GM08714 (cell line): ENCODE measurements at regions not wholly inside any gene's neighbourhood (a gene's known extent, or its start where the extent isn't known, plus 50 kb on each side); places are given as distances from the start of the nearest gene placed in this dataset.

ENCODE experiments used
- H3K4me3 ChIP-seq: fragments of 200-500 bp; sonication (Bioruptor generic); 2 replicates; pipeline ENCODE4 v1.5.1; 2014; ENCODE audit warnings: mild to moderate bottlenecking, low read length, inconsistent platforms
- ZNF274 ChIP-seq: IDR thresholded peaks from 2 replicates; pipeline ENCODE4 v1.6.1; 2012; ENCODE audit warnings: mild to moderate bottlenecking, low read depth, low read length

DNA sequence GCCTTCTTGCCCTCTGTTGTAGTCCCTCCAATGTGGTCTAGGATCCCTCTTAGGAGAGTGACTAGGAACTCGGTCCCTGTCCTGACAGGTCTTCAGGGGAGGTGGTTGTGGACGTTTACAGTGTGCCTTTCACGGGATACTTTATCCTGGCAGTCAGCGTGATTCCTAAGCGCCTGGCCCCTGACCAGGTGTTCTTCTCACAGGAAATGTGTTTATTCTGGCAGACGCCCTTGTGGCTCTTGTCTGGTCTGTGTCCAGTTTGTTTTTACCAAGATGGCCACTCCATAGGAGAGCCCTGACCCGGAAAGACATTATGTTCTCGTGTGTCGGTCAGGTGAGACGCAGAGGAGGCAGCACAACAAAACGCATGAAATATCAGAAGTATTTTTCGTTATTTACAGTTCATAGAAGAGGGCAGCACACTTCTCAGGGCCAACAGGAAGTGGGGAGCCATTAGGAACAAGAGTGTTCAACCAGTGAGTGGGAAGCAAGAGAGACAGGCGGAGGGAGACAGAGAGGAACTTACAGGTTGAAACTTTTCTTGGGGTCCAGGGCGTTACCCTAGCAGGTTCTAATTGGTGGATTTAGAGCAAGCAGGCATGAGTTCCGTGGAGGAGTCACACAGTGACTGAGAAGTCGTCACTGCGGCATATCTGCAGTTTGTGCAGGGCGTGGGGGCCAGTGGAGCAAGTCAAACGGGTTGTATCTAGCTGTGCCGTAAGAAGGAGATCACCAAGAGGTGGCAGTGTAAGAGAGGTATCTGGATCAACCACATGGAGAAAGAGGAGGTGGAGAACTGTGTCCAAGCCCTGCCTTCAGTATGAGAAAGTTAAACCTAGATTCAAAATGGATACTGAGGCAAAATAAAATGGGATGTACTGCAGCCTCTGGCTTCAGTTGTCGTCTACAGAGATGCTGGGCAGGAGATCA lies 412.9 kb downstream of the ZSWIM6 start:
- no peak for TF ChIP-seq ZNF274
- H3K4me3 ChIP-seq = no peak overlapping the region

DNA sequence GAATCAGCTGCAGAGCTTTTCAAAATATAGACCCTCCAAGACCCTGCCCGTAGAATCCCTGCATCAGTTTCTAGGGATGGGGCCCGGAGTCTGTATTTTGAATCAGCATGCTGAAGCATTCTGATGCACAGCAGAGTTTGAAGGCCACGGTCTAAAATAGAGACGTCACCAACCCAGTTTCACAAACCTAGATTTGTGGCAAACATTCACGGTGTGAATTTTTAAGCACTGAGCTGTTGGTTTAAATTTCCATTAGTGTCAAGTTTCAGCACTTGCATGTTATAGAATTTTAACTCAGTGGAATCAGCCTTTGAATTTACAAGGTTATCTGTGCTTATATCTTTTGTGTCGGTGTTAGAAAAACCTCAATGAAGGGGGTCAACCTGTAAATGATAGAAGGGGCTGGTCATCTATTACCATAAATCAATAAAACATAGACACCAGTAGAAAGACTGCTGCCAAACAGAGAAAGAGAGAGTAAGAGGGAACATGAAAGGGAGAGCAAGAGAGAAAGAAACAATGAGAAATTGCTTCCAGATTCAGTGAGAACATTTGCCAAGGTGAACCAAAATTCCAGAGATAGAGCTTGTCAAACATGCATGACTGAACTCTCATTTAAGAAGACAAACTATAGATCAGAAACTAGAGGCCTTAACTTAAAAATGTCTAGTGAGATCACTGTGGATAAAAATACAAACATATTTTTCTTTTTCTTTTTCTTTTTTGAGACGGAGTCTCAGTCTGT lies 414.9 kb downstream of the ZSWIM6 start:
- TF ChIP-seq ZNF274 = no peak
- no peak overlapping the region for H3K4me3 ChIP-seq

DNA sequence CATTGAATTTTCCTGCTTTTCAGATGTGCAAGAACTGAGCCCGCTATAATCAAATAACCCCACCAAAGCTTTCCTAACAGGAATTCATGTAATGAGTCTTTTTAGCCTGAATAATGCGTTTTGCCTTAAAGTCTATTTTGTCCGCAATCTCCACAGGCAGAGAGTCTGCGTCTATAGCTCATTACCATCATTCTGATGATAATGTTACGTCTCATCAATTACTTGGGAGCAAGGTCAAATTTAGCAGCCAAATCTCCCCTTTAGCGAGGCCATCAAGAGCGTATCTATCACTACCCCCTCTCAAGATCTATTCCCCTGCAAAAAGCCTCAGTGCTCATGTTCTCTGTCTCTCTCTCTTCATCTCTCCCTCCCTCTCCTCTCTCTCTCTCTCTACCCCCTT lies 416.1 kb downstream of the ZSWIM6 start:
- no peak for TF ChIP-seq ZNF274
- no peak overlapping the region for H3K4me3 ChIP-seq

DNA sequence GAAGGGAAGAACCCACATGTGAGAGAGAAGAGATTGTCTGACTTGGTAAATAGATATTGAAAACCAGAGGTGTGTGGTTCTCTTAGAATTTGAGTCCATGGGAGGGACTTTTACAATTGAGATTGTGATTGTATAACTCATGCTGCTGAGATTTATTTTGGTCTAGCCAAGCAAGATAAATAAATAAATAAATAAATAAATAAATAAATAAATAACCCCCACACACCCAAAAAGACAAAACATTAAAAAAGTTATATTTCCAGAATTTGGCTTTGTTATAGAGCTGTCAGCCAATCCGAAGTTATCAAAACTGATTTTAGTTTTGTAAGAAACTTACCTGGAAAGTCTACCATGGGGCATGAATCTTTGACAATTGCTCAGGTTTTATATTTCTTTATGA lies 416.6 kb downstream of the ZSWIM6 start:
- no peak overlapping the region for H3K4me3 ChIP-seq
- TF ChIP-seq ZNF274 = no peak

DNA sequence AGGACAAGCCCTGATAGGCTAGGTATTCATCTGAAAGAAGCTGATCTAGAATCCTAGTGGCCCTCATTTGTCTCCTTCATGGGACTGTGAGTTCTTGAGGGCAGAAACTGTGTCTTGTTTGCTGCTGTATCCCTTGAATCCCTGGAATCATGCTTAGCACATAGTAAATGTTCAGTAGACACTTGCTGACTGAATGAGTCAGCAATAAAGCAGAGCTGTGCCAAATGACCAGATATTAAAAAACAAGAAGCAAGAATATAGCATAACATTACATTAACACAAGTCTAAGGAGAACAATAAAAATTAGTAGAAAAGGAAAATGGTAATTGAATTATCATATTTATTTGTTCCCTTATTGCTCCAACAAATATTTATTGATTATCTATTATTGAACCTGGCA lies 420.5 kb downstream of the ZSWIM6 start:
- TF ChIP-seq ZNF274 = no peak

DNA sequence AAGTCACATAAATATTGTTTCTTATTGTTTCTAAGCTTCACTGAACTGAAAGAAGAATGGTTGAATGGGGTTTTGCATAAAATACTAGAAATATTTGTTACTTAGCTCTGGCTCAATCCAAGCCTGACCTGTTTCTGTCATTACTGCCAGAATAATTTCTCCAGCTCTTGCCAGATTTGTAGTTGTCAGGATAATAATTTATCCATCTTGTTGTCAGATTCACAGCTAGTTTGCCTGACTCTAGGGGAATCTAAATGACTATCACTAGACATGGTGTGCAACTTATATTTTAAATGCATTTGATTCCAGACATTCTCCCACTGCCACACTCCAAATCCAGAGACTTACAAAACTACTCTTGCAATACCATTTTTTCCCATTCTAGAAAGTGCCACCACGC lies 422.7 kb downstream of the ZSWIM6 start:
- TF ChIP-seq ZNF274 = no peak

More for the DNA sequence above, 420.5 kb downstream of the ZSWIM6 start:
- no peak overlapping the region for H3K4me3 ChIP-seq

DNA sequence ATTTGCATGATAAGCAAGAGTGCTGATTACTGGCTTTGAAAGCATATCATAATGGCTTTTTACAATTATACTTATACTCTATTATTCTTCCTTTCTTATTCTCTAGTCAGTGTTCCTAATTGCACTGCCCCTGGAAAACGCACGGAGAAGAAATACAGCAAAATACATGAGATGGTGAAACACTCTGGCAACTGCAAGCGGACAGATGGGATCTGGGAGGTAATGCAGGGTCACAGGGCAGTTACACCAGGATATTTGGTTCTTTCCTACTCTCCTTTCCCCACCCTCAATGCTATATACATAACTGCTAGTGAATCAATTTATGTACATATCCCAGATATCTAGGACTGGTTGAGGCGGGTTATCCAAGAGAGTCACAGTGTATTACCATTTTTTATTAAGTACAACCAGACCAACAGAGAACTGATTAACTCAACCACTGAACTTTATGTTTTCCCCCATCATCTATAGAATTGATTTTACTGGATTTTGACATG lies 423.7 kb downstream of the ZSWIM6 start:
- no peak for TF ChIP-seq ZNF274
- no peak overlapping the region for H3K4me3 ChIP-seq

More for the DNA sequence above, 422.7 kb downstream of the ZSWIM6 start:
- H3K4me3 ChIP-seq = no peak overlapping the region

DNA sequence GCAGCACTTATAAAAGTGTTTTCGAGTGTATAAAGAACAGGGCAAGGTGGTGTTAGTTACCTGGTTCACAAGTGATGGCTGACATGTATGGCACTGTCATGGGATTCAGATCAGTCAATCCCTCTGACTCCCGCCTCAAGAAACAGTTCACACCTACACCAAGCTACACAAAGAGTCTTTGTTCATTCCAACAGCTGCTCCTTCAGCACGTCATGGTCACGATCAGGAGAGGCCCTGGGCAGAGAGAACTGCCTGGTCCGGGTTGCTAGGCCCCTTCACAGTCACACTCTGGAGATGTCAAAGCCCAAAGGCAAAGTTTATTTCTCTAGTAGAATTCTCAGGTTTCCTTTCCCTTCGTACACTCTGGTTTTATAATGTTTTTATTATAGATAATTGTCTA lies 426.7 kb downstream of the ZSWIM6 start:
- TF ChIP-seq ZNF274 = no peak

DNA sequence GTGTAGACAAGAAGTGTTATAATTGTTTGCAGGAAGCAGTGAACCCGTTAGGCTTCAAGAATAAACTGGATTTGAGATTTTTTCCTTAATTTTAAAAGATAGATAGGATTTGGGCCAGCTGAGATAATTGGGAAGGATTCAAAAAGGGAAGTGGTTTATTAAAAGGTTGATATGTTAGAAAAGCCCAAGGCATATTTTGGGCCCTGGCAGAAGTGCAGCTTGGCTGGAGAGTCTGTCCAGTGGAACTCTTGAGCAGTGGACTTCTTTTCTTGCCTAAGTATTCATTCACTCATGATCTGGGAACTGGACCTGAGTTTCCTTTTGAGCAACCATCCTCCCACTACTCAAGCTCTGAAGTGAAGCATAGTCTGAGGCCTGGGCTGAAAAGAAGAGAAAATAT lies 433.4 kb downstream of the ZSWIM6 start:
- no peak for TF ChIP-seq ZNF274
- H3K4me3 ChIP-seq = no peak overlapping the region

More for the DNA sequence above, 426.7 kb downstream of the ZSWIM6 start:
- H3K4me3 ChIP-seq = no peak overlapping the region

DNA sequence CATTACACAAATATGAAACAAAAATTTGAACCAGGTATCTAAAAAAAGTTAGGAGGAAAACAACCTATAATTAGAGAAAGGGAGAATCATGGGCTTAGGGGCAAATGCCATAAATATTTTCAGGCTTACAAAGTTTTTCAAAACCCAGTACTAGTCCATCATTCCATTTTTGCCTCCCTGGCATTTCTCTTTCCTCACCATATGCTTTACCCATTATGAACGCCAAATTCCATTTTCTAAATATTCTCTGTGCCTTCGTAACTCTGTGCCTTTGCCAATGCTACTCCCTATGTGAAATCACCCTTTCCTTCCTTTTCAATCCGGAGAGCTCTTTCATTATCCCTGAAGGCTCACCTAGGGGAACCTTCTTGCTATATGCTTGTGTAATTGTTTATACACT lies 434.1 kb downstream of the ZSWIM6 start:
- TF ChIP-seq ZNF274 = no peak
- H3K4me3 ChIP-seq = no peak overlapping the region

DNA sequence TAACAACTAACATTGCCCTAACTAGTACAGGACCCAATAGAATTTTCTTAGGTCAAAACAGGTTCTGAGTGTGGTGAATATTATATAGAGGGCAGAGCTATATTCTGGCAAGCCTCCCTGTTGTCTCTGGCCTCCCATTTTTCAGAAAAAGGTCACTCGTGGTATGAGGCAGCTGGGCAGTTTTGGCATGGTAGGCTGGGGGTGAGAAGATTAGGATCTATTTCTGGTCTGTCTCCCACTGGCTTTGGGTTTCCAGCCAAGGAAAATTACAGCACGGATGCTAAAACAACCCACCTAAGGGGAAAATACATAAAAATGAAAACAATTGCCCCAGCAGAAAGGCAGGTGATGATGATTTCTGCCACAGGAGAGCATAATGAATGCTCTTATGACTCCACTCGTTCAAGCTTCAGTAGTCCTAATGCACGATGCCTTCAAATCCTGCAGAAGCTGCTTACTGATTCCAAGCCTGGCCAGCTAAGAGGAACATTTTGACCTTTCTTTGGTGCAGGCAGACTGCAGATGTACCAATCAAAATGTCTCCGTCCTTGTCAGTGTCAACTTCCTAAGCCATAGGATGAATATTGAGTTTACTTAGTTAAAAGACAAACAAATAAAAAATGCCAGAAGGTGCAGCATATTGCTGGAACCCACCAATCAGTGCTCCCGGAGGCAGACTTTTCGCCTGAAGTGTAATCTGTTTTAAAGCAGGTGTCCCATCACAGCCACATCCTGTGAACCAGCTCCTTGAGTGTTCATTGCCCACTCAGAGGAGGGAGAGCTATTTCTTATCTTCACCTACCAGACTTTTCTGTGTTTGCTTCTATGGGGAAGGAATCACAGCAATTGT lies 435.4 kb downstream of the ZSWIM6 start:
- no peak overlapping the region for H3K4me3 ChIP-seq
- no peak for TF ChIP-seq ZNF274

DNA sequence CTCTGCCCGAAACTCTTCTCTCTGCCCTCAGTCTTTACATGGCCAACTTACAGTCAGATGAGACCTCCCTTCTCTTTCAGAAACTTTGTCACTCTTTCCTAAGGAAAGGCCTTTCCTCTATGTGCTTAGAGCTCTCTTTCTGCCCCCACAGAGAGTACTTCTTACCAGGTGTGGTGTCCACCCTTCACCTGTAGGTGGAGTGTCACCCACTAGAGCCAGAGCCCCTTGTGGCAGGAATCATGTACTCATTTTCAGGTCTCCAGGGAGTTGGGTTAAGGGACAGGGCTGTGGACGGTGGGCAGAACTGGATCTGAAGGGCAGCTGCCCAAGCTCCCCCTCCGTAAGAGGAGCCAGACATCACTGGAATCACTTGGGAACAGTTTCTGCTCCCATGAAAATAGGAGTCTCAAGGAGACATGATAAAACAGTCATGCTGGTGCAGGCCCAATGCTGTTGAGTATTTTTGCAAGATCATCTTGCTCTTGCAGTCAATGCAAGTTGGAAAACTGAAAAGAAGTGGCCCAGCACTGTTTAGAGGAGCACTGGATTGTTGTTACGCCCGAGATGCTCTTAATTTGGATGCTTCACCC lies 436.7 kb downstream of the ZSWIM6 start:
- no peak for TF ChIP-seq ZNF274
- H3K4me3 ChIP-seq = no peak overlapping the region

DNA sequence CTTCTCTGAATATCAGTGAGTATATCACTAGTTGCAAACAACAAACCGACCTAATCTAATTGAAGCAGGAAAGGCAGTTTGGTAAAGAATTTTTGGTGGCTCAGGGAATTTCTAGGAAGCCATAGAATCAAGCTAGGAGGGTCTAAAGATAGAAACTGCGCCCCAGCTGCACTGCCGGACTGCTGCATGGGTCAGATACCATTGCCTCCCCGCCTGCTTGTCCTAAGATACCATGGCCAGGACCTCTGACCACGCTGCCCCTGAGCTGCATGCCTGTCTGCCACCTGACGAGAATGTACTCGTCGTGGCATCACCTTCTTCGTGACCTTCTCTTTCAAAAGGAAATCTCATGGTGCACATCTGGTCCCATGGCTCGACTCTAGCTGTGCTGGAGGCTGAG lies 439.0 kb downstream of the ZSWIM6 start:
- no peak for TF ChIP-seq ZNF274
- H3K4me3 ChIP-seq = no peak overlapping the region

DNA sequence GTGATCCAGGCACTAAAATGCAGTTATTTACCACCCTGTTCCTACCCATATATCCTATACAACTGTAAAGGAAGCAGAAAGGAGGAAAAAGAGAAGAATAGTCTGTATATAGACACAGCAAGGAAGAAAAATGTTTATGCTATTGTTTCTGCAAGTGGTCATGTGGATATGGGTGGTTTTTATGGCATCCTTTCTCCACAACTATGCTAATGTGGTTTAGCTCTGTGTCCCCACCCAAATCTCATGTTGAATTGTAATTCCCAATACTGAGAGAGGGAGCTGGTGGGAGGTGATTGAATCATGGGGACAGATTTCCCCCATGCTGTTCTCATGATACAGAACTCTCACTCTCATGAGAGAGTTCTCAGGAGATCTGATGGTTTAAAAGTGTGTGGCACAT lies 439.8 kb downstream of the ZSWIM6 start:
- H3K4me3 ChIP-seq = no peak overlapping the region
- TF ChIP-seq ZNF274 = no peak
